GM21360 (cell line): ENCODE measurements at regions not wholly inside any gene's neighbourhood (a gene's known extent, or its start where the extent isn't known, plus 50 kb on each side); places are given as distances from the start of the nearest gene placed in this dataset.

Experiments
- ATAC-seq: cut with Tn5 transposase; IDR thresholded peaks from one replicate; pipeline ENCODE4 v1.9.1; 2021; ENCODE audit warnings: mild to moderate bottlenecking, moderate library complexity; ENCODE audit not compliant: unreplicated experiment

DNA sequence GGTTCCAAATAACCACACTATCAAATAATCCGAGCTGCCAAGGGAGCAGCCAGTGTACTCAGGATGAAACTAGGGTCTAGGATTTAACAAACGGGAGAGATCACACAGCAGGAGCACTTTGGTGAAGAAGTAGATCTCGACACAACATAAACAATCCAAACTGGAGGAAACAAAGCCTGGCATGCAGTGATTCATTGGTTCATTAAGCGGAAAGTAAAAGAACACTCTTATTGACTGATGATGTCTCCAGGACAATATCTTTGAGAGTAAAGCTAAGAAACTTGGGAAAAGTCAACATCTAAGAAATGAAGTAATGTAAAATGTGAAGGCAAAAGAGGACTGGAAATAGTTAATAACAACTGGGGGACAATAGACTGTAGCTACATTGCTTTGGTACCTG is 1478.3 kb upstream of the CDH9 start:
- no peak for ATAC-seq

DNA sequence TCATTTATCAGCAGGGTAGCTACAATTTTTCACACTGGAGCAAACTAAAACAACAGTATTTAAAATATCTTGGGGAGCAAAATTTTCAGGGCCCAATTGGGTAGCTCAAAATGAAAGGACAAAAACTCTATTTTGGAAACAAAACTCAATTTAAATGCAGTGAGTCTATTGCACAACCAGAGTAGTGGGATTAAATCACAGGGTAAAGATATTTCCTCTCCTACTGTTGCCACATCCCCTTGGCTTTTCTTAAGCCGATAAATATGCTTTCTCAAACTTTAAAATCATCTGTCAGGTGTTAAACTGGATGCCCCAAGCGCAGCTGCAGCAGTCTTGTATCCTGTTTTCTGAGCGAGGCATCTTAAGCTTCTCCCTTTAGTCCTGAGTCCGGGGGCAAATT is 1474.3 kb upstream of the CDH9 start:
- no peak for ATAC-seq

DNA sequence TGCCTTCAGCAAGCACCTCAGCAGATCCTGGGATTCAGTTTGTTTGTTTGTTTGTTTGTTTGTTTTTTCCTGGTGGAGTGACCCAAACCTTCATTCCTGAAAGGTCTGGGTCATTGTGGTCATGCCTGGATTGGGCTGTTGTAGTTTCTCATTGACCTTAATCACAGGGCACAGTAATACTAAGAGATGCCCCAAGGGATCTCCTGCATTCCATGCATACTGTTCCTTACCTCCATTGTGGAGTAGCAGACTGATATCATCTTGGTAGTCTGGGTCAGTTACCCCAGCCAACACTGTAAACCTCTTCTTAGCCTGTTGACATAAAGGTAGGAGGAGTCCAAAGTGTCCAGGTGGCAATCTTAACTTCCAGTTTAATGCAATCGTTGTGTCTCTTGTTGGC is 1466.7 kb upstream of the CDH9 start:
- ATAC-seq: no peak

DNA sequence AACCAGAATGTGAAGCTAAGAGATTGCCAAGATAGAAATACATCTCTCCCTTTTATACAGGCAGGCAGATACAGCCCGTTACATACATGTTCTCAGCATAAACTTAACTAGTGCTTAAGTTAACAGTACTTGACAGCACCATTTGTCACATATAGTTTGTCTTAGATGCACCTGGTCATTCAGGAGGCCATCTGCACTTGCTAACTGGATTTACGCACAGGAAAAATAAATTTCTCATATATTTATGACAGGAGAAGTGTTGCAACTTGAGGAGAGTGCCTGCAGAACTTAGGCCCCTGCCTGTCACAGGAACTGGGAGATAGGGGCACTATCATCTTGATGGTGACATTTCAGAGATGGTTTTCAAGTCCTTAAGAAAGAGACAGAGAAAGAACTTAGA is 1462.1 kb upstream of the CDH9 start:
- no peak for ATAC-seq

DNA sequence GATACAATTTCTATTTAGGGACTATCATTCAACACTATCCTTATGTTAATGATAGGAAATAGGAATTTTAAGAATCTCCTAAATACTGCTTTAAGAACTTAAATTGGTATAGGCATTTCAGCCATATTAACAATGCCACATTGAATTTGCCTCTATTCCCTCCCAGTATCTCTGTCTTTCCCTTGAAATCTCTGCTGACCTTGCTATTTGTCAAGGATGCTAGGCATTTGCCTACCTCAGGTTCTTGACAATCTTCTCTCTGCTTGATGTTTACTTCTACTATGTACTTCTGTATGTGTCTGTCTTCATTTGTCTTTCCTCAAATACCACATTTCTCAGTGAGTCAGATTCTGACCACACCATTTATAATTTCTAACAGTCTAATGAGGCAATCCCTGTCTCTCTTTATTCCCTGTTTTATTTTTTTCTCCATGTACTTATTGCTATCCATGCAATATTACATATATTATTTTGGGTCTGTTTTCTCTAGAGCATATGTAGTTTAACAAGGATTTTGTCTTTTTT is 1461.4 kb upstream of the CDH9 start:
- no peak for ATAC-seq

DNA sequence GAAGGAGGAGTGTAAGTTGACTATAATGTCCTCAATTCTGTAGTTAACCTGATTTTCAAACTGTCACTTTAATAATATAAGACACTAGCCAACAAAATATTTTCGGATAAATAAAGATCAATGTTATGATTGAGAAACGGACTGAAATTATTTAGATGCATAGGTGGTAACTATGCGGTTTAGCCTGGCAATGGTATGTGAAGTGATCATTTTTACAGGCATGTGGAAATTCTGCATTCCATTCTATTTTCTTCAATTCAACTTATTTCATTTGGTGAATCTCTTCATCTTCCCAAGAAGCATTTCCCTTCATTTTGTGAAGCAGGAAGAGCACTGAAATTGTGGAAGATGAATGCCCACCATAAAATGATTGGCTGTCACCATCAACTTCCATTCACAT is 1457.5 kb upstream of the CDH9 start:
- ATAC-seq: no peak

DNA sequence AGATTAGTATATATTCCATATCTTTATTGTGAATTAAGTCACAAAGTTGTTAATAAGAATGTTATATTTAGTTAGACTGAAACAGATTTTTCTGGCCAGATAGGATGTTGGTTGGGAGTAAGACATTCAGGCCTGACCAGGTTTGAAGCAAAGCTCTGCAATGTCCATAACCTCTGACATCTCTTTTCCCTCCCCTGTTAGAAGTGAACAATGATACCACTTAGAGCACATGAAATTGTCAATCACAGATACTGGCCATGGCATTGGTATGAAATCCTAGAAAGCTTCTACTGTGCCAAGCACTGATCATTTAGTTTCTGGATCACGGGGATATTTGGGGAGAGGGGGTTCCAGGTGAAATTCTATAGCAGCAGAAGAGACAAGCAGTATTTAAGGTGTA is 1455.1 kb upstream of the CDH9 start:
- no peak for ATAC-seq

DNA sequence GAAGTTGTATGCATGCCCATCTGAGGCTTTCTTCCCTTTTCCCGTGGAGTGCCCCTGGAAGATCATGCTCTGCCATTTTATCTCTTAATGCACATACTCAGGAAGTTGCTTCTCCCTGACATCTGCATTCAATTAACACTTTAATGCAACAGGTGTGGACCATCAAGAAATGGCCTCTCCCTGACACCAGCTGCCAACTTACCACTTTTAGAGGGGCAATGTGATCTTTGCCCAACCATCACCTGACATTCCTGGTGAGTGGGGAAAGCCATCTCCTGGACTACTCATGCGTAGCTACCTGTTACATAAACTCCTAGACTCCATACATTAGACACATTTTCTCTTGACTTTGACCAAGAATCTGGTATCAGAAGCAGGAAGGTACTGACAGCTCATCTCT is 1450.4 kb upstream of the CDH9 start:
- ATAC-seq: no peak

DNA sequence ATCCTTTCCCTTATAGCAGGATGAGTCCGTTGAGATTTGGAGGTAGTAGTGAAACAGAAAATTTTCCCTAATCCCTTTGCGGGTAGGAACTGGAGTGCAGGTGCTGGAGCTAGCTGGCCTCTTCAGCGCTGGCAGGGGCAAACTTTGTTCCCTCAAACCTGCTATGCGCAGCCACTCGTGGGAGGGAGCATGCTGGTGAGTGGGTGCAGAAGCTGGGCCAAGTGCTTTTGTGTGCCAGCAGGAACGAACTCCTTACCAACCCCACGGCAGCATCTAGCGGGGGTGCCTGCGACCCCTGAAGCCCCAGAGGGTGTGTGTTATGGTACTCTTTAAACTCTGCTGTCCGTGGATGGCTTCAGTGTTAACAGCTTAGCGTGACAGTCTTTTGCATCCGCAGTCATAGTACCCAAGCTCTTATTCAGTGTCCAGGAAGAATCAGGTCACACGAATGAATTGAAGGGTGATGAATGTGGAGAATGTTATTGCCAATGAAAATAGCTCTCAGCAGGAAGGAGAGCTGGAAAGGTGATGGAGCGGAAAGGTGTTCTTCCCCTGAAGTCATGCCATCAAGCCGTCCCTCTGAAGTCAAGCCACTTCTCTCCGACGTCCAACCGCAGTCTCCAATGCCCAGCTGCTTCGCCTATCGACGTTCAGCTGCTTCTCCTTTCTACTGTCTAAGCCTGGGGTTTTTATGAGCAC is 1445.1 kb upstream of the CDH9 start:
- ATAC-seq: no peak

DNA sequence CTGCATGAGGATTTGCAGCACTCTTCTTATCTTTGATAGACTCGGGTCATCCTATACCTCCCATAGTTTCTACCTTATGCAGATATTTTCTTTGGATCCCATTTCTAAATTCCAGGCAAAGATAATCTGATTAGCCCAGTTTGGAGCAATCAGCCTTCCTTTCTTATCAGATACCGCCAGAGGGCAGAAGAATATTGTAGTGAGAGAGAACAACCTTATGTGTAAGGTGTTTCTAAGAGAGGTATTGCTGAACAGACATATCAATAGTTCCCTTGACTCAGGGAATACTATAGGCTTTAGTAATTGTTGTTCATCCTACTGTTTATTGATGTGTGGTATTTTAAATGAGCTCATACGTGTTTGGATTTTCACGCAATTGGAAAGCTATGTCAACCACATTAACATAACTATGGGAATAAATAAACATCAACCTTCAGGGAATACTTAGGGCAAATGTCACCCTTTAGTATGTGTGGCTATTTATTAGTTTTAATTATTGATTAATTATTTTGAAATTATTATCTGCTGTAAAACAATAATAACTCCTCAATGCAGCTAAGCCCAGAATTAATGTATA is 1435.2 kb upstream of the CDH9 start:
- no peak for ATAC-seq

DNA sequence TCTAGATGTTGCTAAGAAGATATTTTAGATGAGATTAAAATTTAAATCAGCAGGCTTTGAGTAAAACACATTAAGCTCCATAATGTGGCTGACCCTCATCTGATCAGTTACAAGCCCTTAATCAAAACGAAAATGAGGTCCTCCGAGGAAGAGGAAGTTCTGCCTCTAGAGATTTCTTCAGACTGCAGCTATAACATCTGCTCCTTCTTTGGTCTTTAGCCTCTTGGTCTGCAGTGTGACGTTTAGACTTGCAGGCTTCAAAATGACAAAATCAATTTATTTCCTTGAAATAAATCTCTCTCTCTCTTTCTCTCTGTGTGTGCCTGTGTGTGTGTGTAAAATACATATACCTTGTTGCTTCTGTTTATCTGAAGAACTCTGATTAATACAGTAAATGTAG is 1429.8 kb upstream of the CDH9 start:
- ATAC-seq: no peak

DNA sequence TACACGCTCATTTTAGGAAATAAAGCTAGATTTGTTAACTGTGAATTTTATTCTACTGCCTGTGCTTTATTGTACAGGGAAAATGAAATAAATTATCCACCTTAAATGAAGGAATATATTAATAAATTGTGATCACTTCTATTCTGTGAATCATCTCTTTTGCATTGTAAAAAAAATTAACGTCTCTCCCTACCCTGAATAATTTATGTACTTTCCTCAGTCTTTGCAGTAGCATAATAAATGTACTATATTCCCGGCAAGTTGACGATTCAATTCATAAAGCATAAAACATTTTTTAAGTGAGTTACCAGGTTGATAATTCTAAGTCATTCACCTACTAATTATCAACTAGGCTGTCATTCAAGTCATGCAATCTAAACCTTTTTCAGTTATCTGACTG is 1425.3 kb upstream of the CDH9 start:
- ATAC-seq: no peak

DNA sequence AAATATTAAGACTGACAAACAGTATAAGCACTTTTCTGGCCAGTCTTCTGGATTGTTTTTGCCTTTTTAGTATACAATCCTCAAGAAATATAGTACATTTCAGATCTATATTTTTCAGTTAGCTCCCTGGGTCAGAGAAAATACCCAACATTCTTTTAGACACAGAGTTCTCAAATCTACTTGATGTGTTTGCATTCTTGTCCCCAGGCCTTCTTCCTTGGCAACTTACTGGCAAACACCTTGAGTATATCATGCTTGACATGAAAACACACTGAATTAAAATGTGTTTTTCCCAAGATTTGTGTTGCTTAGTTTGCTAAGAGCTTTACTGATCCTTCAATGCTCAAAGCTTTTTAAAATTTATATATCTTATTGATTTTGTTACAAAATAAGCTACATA is 1413.1 kb upstream of the CDH9 start:
- ATAC-seq: no peak

DNA sequence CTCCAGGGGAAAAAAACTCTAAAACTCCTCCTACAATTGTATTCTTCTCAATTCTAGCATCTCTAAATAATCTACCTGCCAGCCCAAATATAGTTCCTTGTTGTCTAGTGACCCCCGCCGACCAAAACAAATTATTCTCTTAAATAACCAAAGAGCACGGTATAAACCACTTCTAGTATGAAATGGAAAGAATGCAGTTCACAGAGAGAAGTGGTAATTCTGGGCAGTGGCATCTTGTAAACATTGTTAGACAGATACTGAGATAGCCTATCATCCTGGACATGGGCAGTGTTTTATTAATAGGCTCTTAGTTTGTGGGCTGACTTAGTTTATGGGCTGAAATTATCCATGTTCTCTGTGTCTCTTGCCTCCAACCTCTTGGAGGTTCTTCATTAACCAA is 1412.6 kb upstream of the CDH9 start:
- no peak for ATAC-seq

DNA sequence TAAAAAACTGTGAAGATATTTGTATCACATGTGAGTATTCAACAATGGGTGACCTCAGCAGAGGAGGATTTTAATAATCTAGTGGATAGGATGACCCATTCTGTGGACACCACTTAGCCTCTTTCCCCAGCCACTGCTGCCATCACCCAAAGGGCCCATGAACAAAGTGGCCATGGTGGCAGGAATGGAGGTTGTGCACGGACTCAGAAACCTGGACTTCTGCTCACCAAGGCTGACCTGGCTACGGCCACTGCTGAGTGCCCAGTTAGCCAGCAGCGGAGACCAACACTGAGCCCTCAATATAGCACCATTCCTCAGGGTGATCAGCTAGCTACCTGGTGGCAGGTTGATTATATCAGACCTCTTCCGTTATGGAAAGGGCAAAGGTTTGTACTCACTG is 1410.4 kb upstream of the CDH9 start:
- ATAC-seq: no peak

DNA sequence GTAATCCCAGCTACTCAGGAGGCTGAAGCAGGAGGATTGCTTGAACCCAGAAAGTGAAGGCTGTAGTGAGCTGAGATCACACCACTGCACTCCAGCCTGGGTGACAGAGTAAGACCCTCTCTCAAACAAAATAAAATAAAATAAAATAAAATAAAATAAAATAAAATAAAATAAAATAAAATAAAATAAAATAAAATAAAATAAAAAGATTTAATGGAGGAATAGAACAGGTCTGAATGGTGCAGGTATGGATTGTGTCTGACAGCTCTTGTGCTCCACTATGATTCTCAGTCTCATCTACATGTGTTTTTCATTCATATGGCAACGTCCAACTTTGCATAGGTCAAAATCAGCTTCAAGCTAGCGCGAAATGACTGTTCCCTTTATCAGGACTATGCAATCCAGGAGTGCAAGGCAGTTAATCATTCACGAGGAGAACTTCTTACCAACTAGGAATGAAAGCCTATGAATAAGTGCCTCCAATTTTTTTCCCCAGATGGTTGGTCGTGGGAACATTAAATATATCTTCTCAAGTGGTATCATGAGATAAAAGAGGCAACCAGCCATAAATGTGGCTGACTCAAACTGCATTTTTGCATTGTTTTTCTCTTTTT is 1392.3 kb upstream of the CDH9 start:
- no peak for ATAC-seq

DNA sequence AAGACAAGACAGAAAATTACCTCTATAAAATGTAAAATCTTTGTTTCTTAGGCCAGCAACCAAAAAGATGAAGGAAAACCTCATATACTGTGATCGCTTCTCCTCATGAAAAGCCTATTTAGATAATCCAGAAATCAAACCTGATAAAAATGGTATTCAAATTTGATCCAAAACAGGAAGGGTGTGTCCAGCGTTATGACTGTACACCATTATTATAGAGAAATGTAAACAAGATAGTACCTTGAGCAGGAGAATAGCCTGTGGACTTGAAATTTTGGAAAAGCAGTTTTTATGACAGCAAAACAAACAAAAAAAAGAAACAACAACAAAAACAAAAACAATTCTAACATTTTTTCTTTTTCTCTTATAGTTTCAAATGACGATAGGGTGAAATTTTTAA is 1382.8 kb upstream of the CDH9 start:
- no peak for ATAC-seq

DNA sequence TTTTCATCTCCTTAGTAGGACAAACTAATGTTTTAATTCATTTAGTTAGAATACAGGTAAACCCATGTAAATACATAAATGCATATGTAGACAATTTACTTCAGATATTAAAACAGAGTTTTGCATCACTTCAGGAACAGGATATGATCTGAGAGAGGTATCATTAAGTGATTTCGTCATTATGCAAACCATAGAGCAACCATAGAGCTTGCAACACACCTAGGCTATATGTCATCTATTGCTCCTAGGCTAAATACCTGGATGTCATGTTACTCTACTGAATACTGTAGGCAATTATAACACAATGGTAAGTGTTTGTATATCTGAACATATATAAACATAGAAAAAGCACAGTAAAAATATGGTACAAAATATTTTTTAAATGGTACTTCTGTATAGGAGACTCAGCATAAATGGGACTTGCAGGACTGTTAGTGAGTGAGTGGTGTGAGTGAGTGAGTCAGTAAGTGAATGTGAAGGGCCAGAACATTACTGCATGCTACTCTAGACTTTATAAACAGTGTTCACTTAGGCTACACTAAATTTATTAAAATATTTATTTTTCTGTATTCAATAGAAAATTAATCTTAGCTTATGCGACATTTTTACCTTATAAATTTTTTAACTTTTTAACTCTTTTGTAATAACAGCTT is 1377.5 kb upstream of the CDH9 start:
- ATAC-seq: no peak

DNA sequence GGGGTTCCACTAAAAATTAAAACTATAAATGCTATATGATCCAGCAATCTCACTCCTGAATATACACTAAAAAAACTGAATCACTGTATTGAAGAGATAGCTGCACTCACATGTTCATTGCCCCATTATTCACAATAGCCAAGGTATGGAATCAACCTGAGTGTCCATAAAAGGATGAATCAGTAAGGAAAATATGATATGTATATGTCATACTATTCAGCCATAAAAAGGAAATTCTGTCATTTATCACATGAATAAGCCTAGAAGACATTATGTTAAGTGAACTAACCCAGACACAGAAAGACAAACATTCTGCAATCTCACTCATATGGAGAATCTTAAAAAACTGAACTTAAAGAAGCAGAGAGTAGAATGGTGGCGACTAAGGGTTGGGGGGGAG is 1376.2 kb upstream of the CDH9 start:
- ATAC-seq: no peak

DNA sequence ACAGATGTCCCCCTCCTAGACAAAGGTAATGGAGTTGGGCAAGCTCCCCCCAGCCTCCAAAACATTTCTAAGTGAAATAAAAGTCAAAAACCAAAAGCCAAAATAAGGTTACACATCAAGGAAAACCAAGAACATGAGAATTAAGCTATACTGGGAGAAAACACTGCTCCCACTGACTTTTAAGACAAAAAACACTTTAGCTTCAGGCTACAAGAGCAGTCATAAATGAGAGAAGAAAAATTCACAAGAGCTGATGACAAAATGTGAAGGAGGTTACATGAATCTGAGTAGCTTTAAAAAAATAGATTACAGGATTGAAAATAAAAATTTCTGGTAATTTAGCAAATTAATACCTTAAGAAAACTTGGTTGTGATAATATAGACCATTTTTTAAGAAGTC is 1370.3 kb upstream of the CDH9 start:
- ATAC-seq: no peak

DNA sequence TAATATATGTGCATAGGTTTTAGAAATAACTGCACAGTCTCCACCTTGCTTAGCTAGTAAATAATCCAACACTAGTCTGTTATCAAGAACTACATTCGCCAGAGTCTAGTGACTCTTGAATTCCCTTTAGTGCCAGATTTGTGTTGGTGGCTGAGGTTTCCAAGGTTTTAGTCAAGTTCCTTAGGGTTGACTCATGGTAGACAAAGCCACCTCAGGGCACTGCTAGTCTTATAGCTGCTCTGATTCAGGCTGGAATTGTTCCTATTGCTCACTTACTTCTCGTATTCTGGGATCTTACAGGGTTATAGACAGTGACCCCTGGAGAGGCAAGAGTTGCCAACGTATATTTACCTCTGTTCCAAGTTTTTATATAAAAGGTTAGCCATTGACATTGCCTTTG is 1369.8 kb upstream of the CDH9 start:
- ATAC-seq: no peak
